Liver (tissue), 3 donors: ENCODE measurements at regions not wholly inside any gene's neighbourhood (a gene's known extent, or its start where the extent isn't known, plus 50 kb on each side); places are given as distances from the start of the nearest gene placed in this dataset.

Experiments used
- EGR1 ChIP-seq, 2 donors: IDR thresholded peaks; 2 replicates each; pipeline ENCODE4 v1.6.1; 2016 to 2018; ENCODE audit warnings: antibody characterized with exemption in 2 of 2, low read depth in 2 of 2
- JUND ChIP-seq, 2 donors: IDR thresholded peaks; 2 replicates each; pipeline ENCODE4 v1.6.1; 2016; ENCODE audit warnings: antibody characterized with exemption in 2 of 2
- NR2F2 ChIP-seq: IDR thresholded peaks from 2 replicates; pipeline ENCODE4 v1.6.1; 2016; ENCODE audit warnings: antibody characterized with exemption
- TAF1 ChIP-seq: conservative IDR thresholded peaks from 2 replicates; pipeline ENCODE4 v1.6.1; 2016; ENCODE audit warnings: antibody characterized with exemption, mild to moderate bottlenecking
- TF ChIP-seq, protein P1 (sequence below): fragments of 150-350 bp; IDR thresholded peaks from 2 replicates; pipeline ENCODE4 v1.5.1; 2017; ENCODE audit warnings: improper control_type of control experiment, low read depth, low read length; ENCODE audit not compliant: missing input control
- TF ChIP-seq, protein P2 (sequence below): IDR thresholded peaks from 2 replicates; pipeline ENCODE4 v1.6.1; 2016; ENCODE audit warnings: antibody characterized with exemption
- donor health status: healthy.
- donor health status: healthy.

DNA sequence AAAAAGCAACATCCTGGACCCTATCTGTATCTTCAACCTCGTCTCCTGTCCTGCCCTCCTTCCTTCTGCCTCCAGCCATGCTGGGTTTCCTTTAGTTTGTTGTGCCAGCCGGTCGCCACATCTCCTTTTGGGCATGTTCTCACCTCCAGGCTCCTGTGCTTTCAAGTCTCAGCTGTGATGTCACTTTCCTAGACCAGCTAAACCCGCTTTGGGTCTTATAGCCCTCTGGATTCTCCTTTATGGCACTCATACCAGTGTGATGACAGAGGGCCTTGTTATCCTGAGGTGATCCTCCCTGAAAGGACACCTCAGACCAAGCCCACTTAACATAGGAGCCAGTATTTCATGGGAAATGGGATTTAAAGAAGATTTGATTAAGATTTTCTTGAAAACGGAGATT is 108.6 kb downstream of the EMX2 start:
- TF ChIP-seq, protein P1, sequence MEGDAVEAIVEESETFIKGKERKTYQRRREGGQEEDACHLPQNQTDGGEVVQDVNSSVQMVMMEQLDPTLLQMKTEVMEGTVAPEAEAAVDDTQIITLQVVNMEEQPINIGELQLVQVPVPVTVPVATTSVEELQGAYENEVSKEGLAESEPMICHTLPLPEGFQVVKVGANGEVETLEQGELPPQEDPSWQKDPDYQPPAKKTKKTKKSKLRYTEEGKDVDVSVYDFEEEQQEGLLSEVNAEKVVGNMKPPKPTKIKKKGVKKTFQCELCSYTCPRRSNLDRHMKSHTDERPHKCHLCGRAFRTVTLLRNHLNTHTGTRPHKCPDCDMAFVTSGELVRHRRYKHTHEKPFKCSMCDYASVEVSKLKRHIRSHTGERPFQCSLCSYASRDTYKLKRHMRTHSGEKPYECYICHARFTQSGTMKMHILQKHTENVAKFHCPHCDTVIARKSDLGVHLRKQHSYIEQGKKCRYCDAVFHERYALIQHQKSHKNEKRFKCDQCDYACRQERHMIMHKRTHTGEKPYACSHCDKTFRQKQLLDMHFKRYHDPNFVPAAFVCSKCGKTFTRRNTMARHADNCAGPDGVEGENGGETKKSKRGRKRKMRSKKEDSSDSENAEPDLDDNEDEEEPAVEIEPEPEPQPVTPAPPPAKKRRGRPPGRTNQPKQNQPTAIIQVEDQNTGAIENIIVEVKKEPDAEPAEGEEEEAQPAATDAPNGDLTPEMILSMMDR = no peak
- TF ChIP-seq, protein P2, sequence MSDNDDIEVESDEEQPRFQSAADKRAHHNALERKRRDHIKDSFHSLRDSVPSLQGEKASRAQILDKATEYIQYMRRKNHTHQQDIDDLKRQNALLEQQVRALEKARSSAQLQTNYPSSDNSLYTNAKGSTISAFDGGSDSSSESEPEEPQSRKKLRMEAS = no peak
- TF ChIP-seq JUND (IDR thresholded peaks at IDR 0.05) (no peak), EGR1 (IDR thresholded peaks at IDR 0.05; ENCODE audit: low read depth in 2 of 2) (no peak), TAF1 (no peak), NR2F2 (no peak)
